H1 (cell line): ENCODE measurements at regions not wholly inside any gene's neighbourhood (a gene's known extent, or its start where the extent isn't known, plus 50 kb on each side); places are given as distances from the start of the nearest gene placed in this dataset.

Experiments used
- BACH1 ChIP-seq: IDR thresholded peaks from 2 replicates; pipeline ENCODE4 v1.6.1; 2012; ENCODE audit warnings: low read length, improper control_type of control experiment
- BRCA1 ChIP-seq: IDR thresholded peaks from 2 replicates; pipeline ENCODE4 v1.6.1; 2012; ENCODE audit warnings: low read depth, low read length, improper control_type of control experiment
- CHD1 ChIP-seq: IDR thresholded peaks from 2 replicates; pipeline ENCODE4 v1.6.1; 2012; ENCODE audit warnings: low read depth, low read length, improper control_type of control experiment
- EGR1 ChIP-seq: IDR thresholded peaks from 2 replicates; pipeline ENCODE4 v1.6.1; 2011; ENCODE audit warnings: low read depth, low read length, borderline replicate concordance
- GABPA ChIP-seq: IDR thresholded peaks from 2 replicates; pipeline ENCODE4 v1.6.1; 2011; ENCODE audit warnings: mild to moderate bottlenecking, low read length, moderate library complexity, borderline replicate concordance; ENCODE audit not compliant: insufficient read depth
- HDAC6 ChIP-seq: IDR thresholded peaks from one replicate; pipeline ENCODE4 v1.7.1; 2012; ENCODE audit warnings: low read depth, mild to moderate bottlenecking, inconsistent platforms, low read length, moderate library complexity
- JUND ChIP-seq: IDR thresholded peaks from 2 replicates; pipeline ENCODE4 v1.6.1; 2011; ENCODE audit warnings: mild to moderate bottlenecking, improper control_type of control experiment, low read length
- PHF8 ChIP-seq: fragments of 200-600 bp; sonication (generic); conservative IDR thresholded peaks from 2 replicates; pipeline ENCODE4 v1.7.1; 2012; ENCODE audit warnings: low read depth, mild to moderate bottlenecking, inconsistent platforms, low read length, moderate library complexity
- TCF12 ChIP-seq: IDR thresholded peaks from 2 replicates; pipeline ENCODE4 v1.6.1; 2011; ENCODE audit warnings: low read depth, mild to moderate bottlenecking, low read length
- TF ChIP-seq, protein P1 (sequence below): fragments of 300-600 bp; sonication (generic); IDR thresholded peaks from 2 replicates; pipeline ENCODE4 v1.7.1; 2012; ENCODE audit warnings: low read length, moderate library complexity, mild to moderate bottlenecking, inconsistent platforms; ENCODE audit not compliant: insufficient replicate concordance
- TF ChIP-seq, protein P2 (sequence below): IDR thresholded peaks from 2 replicates; pipeline ENCODE4 v1.6.1; 2012; ENCODE audit warnings: inconsistent platforms

DNA sequence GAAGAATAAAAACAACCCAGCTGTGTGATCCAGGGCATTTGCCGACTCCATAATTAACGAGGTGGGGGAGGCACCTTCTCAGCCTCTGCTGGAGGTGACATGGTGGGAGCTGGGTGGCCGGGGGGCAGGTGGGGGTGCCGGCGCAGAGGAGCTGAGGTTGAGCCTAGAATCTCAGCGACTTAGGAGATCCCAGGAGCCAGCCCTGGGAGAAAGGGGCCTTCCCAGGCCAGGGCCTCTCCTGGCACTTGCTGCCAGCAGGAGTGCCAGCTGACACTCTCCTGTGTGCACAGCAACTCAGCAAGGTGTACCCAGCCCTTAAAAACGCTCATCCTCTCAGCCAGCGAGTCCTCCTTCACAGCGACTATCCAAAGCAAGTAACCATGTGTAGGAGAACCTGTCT lies 62.8 kb upstream of the FCN1 start (continued):
- TF ChIP-seq, protein P1, sequence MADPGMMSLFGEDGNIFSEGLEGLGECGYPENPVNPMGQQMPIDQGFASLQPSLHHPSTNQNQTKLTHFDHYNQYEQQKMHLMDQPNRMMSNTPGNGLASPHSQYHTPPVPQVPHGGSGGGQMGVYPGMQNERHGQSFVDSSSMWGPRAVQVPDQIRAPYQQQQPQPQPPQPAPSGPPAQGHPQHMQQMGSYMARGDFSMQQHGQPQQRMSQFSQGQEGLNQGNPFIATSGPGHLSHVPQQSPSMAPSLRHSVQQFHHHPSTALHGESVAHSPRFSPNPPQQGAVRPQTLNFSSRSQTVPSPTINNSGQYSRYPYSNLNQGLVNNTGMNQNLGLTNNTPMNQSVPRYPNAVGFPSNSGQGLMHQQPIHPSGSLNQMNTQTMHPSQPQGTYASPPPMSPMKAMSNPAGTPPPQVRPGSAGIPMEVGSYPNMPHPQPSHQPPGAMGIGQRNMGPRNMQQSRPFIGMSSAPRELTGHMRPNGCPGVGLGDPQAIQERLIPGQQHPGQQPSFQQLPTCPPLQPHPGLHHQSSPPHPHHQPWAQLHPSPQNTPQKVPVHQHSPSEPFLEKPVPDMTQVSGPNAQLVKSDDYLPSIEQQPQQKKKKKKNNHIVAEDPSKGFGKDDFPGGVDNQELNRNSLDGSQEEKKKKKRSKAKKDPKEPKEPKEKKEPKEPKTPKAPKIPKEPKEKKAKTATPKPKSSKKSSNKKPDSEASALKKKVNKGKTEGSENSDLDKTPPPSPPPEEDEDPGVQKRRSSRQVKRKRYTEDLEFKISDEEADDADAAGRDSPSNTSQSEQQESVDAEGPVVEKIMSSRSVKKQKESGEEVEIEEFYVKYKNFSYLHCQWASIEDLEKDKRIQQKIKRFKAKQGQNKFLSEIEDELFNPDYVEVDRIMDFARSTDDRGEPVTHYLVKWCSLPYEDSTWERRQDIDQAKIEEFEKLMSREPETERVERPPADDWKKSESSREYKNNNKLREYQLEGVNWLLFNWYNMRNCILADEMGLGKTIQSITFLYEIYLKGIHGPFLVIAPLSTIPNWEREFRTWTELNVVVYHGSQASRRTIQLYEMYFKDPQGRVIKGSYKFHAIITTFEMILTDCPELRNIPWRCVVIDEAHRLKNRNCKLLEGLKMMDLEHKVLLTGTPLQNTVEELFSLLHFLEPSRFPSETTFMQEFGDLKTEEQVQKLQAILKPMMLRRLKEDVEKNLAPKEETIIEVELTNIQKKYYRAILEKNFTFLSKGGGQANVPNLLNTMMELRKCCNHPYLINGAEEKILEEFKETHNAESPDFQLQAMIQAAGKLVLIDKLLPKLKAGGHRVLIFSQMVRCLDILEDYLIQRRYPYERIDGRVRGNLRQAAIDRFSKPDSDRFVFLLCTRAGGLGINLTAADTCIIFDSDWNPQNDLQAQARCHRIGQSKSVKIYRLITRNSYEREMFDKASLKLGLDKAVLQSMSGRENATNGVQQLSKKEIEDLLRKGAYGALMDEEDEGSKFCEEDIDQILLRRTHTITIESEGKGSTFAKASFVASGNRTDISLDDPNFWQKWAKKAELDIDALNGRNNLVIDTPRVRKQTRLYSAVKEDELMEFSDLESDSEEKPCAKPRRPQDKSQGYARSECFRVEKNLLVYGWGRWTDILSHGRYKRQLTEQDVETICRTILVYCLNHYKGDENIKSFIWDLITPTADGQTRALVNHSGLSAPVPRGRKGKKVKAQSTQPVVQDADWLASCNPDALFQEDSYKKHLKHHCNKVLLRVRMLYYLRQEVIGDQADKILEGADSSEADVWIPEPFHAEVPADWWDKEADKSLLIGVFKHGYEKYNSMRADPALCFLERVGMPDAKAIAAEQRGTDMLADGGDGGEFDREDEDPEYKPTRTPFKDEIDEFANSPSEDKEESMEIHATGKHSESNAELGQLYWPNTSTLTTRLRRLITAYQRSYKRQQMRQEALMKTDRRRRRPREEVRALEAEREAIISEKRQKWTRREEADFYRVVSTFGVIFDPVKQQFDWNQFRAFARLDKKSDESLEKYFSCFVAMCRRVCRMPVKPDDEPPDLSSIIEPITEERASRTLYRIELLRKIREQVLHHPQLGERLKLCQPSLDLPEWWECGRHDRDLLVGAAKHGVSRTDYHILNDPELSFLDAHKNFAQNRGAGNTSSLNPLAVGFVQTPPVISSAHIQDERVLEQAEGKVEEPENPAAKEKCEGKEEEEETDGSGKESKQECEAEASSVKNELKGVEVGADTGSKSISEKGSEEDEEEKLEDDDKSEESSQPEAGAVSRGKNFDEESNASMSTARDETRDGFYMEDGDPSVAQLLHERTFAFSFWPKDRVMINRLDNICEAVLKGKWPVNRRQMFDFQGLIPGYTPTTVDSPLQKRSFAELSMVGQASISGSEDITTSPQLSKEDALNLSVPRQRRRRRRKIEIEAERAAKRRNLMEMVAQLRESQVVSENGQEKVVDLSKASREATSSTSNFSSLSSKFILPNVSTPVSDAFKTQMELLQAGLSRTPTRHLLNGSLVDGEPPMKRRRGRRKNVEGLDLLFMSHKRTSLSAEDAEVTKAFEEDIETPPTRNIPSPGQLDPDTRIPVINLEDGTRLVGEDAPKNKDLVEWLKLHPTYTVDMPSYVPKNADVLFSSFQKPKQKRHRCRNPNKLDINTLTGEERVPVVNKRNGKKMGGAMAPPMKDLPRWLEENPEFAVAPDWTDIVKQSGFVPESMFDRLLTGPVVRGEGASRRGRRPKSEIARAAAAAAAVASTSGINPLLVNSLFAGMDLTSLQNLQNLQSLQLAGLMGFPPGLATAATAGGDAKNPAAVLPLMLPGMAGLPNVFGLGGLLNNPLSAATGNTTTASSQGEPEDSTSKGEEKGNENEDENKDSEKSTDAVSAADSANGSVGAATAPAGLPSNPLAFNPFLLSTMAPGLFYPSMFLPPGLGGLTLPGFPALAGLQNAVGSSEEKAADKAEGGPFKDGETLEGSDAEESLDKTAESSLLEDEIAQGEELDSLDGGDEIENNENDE = no peak
- TF ChIP-seq BACH1 (no peak), EGR1 (no peak), PHF8 (no peak), JUND (no peak), CHD1 (no peak), BRCA1 (no peak), TCF12 (no peak), GABPA (no peak), HDAC6 (no peak)
- TF ChIP-seq, protein P2, sequence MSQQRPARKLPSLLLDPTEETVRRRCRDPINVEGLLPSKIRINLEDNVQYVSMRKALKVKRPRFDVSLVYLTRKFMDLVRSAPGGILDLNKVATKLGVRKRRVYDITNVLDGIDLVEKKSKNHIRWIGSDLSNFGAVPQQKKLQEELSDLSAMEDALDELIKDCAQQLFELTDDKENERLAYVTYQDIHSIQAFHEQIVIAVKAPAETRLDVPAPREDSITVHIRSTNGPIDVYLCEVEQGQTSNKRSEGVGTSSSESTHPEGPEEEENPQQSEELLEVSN = no peak
